G401 (cell line): ENCODE measurements at regions not wholly inside any gene's neighbourhood (a gene's known extent, or its start where the extent isn't known, plus 50 kb on each side); places are given as distances from the start of the nearest gene placed in this dataset.

ENCODE experiments used
- DNase-seq: peaks from one replicate; pipeline ENCODE4 v3.0.0-alpha.2; 2015; ENCODE audit warnings: low spot score
- in situ Hi-C: cut with HindIII; loops from 2 replicates; pipeline ENCODE4 v1.10.0; 2016; ENCODE audit warnings: low sequenced_read_pairs, mixed read lengths

DNA sequence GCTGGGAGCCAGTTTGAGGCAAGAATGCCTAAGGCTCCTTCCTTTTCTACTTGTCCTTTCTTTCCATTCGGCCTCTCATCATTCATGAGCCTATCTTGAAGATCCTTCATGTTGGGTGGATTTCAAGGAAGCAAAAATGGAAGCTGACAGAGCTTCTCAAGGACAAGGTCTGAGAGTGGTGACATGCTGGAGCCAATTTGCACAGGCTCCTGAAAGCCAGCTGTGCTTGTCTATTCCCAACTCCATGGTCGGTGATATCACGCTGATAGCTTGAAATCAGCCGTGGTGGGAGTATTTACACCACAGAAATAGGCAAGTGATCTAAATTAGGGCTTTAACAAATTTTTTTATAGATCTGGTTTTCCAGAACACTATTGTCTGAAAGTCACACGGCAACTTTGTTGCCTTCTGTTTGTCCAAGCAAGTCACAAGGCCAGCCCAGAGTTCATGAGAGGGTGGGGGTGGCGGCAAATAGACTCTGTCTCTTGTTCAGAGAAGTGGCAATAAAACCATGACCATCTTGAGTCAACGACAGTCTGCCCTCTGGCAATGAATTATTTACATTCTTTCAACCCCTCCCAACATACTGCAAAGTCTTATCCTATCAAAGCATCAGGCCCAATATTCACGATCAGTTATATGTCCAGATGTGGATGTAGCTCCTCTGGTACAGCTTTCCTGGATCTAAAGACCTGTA, 49.9 kb upstream of the SLC35F5 start:
- DNase-seq: no peak
- in situ Hi-C loops: no loop called here
